ENCODE measurements at regions not wholly inside any gene's neighbourhood (a gene's known extent, or its start where the extent isn't known, plus 50 kb on each side); places are given as distances from the start of the nearest gene placed in this dataset.
"Not testable (repeated sequence)": the region's sequence is repeated elsewhere in the genome, so short reads cannot be mapped to it uniquely, and the experiment has no call there.

GRCh38 chr7:124649397-124650014 is 116.1 kb downstream of the GPR37 start:
- H3K27ac ChIP-seq (ENCODE audit: low read depth in 1 of 2, low read length in 2 of 2) = no peak overlapping the region
- no peaks in the 10 kb centered on the region for H3K9me3 ChIP-seq (ENCODE audit: control insufficient read depth, low read length)
- WGBS, 2 donors = 74 to 75% methylated on average over 4 of the region's 4 CpGs
- H3K36me3 ChIP-seq (ENCODE audit: control insufficient read depth in 1 of 2, insufficient read depth in 2 of 2, low read length in 1 of 2) = peaks cover 0 to 2% of the 10 kb centered on the region in 2 donors
- ATAC-seq (ENCODE audit: low FRiP score) (no peak), DNase-seq (no peak)
- no peak overlapping the region for H3K4me3 ChIP-seq (ENCODE audit: low read length in 2 of 2)
- no peaks in the 10 kb centered on the region for H3K27me3 ChIP-seq (ENCODE audit: control insufficient read depth in 1 of 2, insufficient read depth in 2 of 2, low read length in 1 of 2)
- no peaks in the 10 kb centered on the region for H3K4me1 ChIP-seq (ENCODE audit: control insufficient read depth in 1 of 2, insufficient read depth in 2 of 2, low read length in 2 of 2)
- intact Hi-C loops (cut with DNase I) = no loop called here

- Histone ChIP-seq H3K27me3 (ENCODE audit: control insufficient read depth in 1 of 2, insufficient read depth in 2 of 2, low read length in 1 of 2) (no peaks in the 10 kb centered on the region), H3K4me1 (ENCODE audit: control insufficient read depth in 1 of 2, insufficient read depth in 2 of 2, low read length in 2 of 2) (no peaks in the 10 kb centered on the region), H3K36me3 (ENCODE audit: control insufficient read depth in 1 of 2, insufficient read depth in 2 of 2, low read length in 1 of 2) (peaks cover 0 to 2% of the 10 kb centered on the region in 2 donors), H3K27ac (ENCODE audit: low read depth in 1 of 2, low read length in 2 of 2) (no peak overlapping the region), H3K4me3 (ENCODE audit: low read length in 2 of 2) (no peak overlapping the region), H3K9me3 (ENCODE audit: control insufficient read depth, low read length) (no peaks in the 10 kb centered on the region)
- intact Hi-C loops (cut with DNase I) = no loop called here
- ATAC-seq (ENCODE audit: low FRiP score) (no peak), DNase-seq (no peak)
These were observed 117.8 kb downstream of the GPR37 start for GRCh38 chr7:124647630-124648306.

GRCh38 chr7:124645704-124646103 is 119.9 kb downstream of the GPR37 start:
- DNase-seq (no peak), ATAC-seq (ENCODE audit: low FRiP score) (no peak)
- Histone ChIP-seq H3K27me3 (ENCODE audit: control insufficient read depth in 1 of 2, insufficient read depth in 2 of 2, low read length in 1 of 2) (no peaks in the 10 kb centered on the region), H3K36me3 (ENCODE audit: control insufficient read depth in 1 of 2, insufficient read depth in 2 of 2, low read length in 1 of 2) (peaks cover 0 to 2% of the 10 kb centered on the region in 2 donors), H3K27ac (ENCODE audit: low read depth in 1 of 2, low read length in 2 of 2) (no peak overlapping the region), H3K4me3 (ENCODE audit: low read length in 2 of 2) (no peak overlapping the region), H3K9me3 (ENCODE audit: control insufficient read depth, low read length) (no peaks in the 10 kb centered on the region), H3K4me1 (ENCODE audit: control insufficient read depth in 1 of 2, insufficient read depth in 2 of 2, low read length in 2 of 2) (no peaks in the 10 kb centered on the region)
- intact Hi-C loops (cut with DNase I) = no loop called here
- 87 to 93% methylated on average over 5 of the region's 5 CpGs for WGBS, 2 donors

- Histone ChIP-seq H3K9me3 (ENCODE audit: control insufficient read depth, low read length) (no peaks in the 10 kb centered on the region), H3K27me3 (ENCODE audit: control insufficient read depth in 1 of 2, insufficient read depth in 2 of 2, low read length in 1 of 2) (no peaks in the 10 kb centered on the region), H3K27ac (ENCODE audit: low read depth in 1 of 2, low read length in 2 of 2) (no peak overlapping the region), H3K4me3 (ENCODE audit: low read length in 2 of 2) (no peak overlapping the region), H3K4me1 (ENCODE audit: control insufficient read depth in 1 of 2, insufficient read depth in 2 of 2, low read length in 2 of 2) (no peaks in the 10 kb centered on the region), H3K36me3 (ENCODE audit: control insufficient read depth in 1 of 2, insufficient read depth in 2 of 2, low read length in 1 of 2) (peaks cover 0 to 2% of the 10 kb centered on the region in 2 donors)
- DNase-seq (no peak), ATAC-seq (ENCODE audit: low FRiP score) (no peak)
- intact Hi-C loops (cut with DNase I) = no loop called here
These were observed 122.2 kb downstream of the GPR37 start for GRCh38 chr7:124643311-124643811.

- Histone ChIP-seq H3K27me3 (ENCODE audit: control insufficient read depth in 1 of 2, insufficient read depth in 2 of 2, low read length in 1 of 2) (no peaks in the 10 kb centered on the region), H3K4me1 (ENCODE audit: control insufficient read depth in 1 of 2, insufficient read depth in 2 of 2, low read length in 2 of 2) (no peaks in the 10 kb centered on the region), H3K9me3 (ENCODE audit: control insufficient read depth, low read length) (peaks cover 3% of the 10 kb centered on the region), H3K4me3 (ENCODE audit: low read length in 2 of 2) (no peak overlapping the region), H3K27ac (ENCODE audit: low read depth in 1 of 2, low read length in 2 of 2) (no peak overlapping the region), H3K36me3 (ENCODE audit: control insufficient read depth in 1 of 2, insufficient read depth in 2 of 2, low read length in 1 of 2) (no peaks in the 10 kb centered on the region)
- intact Hi-C loops (cut with DNase I) = no loop called here
- no peak for ATAC-seq (ENCODE audit: low FRiP score)
- 25 to 46% methylated on average over 1 of the region's 1 CpG for WGBS, 2 donors
- no peak for DNase-seq
These were observed 130.2 kb downstream of the GPR37 start for GRCh38 chr7:124635416-124635815.

GRCh38 chr7:124633740-124634139 is 131.9 kb downstream of the GPR37 start:
- intact Hi-C loops (cut with DNase I) = no loop called here
- ATAC-seq (ENCODE audit: low FRiP score) = no peak
- 82 to 89% methylated on average over 6 of the region's 6 CpGs for WGBS, 2 donors

GRCh38 chr7:124630395-124630794 is 135.2 kb downstream of the GPR37 start:
- 22 to 35% methylated on average over 3 of the region's 3 CpGs for WGBS, 2 donors
- Histone ChIP-seq H3K36me3 (ENCODE audit: control insufficient read depth in 1 of 2, insufficient read depth in 2 of 2, low read length in 1 of 2) (no peaks in the 10 kb centered on the region), H3K27ac (ENCODE audit: low read depth in 1 of 2, low read length in 2 of 2) (no peak overlapping the region), H3K9me3 (ENCODE audit: control insufficient read depth, low read length) (peaks cover 3% of the 10 kb centered on the region), H3K4me1 (ENCODE audit: control insufficient read depth in 1 of 2, insufficient read depth in 2 of 2, low read length in 2 of 2) (no peaks in the 10 kb centered on the region), H3K4me3 (ENCODE audit: low read length in 2 of 2) (no peak overlapping the region), H3K27me3 (ENCODE audit: control insufficient read depth in 1 of 2, insufficient read depth in 2 of 2, low read length in 1 of 2) (no peaks in the 10 kb centered on the region)
- ATAC-seq (ENCODE audit: low FRiP score) = no peak
- DNase-seq = no peak
- intact Hi-C loops (cut with DNase I) = no loop called here

More at GRCh38 chr7:124633740-124634139, 131.9 kb downstream of the GPR37 start:
- H3K4me1 ChIP-seq (ENCODE audit: control insufficient read depth in 1 of 2, insufficient read depth in 2 of 2, low read length in 2 of 2) = no peaks in the 10 kb centered on the region
- peaks cover 3% of the 10 kb centered on the region for H3K9me3 ChIP-seq (ENCODE audit: control insufficient read depth, low read length)
- H3K27ac ChIP-seq (ENCODE audit: low read depth in 1 of 2, low read length in 2 of 2) = no peak overlapping the region
- no peak for DNase-seq
- no peaks in the 10 kb centered on the region for H3K36me3 ChIP-seq (ENCODE audit: control insufficient read depth in 1 of 2, insufficient read depth in 2 of 2, low read length in 1 of 2)
- H3K27me3 ChIP-seq (ENCODE audit: control insufficient read depth in 1 of 2, insufficient read depth in 2 of 2, low read length in 1 of 2) = no peaks in the 10 kb centered on the region
- no peak overlapping the region for H3K4me3 ChIP-seq (ENCODE audit: low read length in 2 of 2)

GRCh38 chr7:124618871-124619270 is 146.7 kb downstream of the GPR37 start:
- Histone ChIP-seq H3K4me3 (ENCODE audit: low read length in 2 of 2) (no peak overlapping the region), H3K27me3 (ENCODE audit: control insufficient read depth in 1 of 2, insufficient read depth in 2 of 2, low read length in 1 of 2) (no peaks in the 10 kb centered on the region), H3K27ac (ENCODE audit: low read depth in 1 of 2, low read length in 2 of 2) (no peak overlapping the region), H3K36me3 (ENCODE audit: control insufficient read depth in 1 of 2, insufficient read depth in 2 of 2, low read length in 1 of 2) (no peaks in the 10 kb centered on the region), H3K4me1 (ENCODE audit: control insufficient read depth in 1 of 2, insufficient read depth in 2 of 2, low read length in 2 of 2) (no peaks in the 10 kb centered on the region), H3K9me3 (ENCODE audit: control insufficient read depth, low read length) (no peaks in the 10 kb centered on the region)
- intact Hi-C loops (cut with DNase I) = no loop called here
- WGBS, 2 donors = 84 to 89% methylated on average over 1 of the region's 1 CpG
- DNase-seq (no peak), ATAC-seq (ENCODE audit: low FRiP score) (no peak)

- H3K27me3 ChIP-seq (ENCODE audit: control insufficient read depth in 1 of 2, insufficient read depth in 2 of 2, low read length in 1 of 2); intact Hi-C loops (cut with DNase I); H3K4me1 ChIP-seq (ENCODE audit: control insufficient read depth in 1 of 2, insufficient read depth in 2 of 2, low read length in 2 of 2); H3K27ac ChIP-seq (ENCODE audit: low read depth in 1 of 2, low read length in 2 of 2); H3K4me3 ChIP-seq (ENCODE audit: low read length in 2 of 2); DNase-seq; H3K9me3 ChIP-seq (ENCODE audit: control insufficient read depth, low read length); H3K36me3 ChIP-seq (ENCODE audit: control insufficient read depth in 1 of 2, insufficient read depth in 2 of 2, low read length in 1 of 2); ATAC-seq (ENCODE audit: low FRiP score): not testable (repeated sequence)
- 79 to 80% methylated on average over 2 of the region's 2 CpGs for WGBS, 2 donors
These were observed 147.5 kb downstream of the GPR37 start for GRCh38 chr7:124618051-124618450.
